Keratinocyte (primary cell): ENCODE measurements at regions not wholly inside any gene's neighbourhood (a gene's known extent, or its start where the extent isn't known, plus 50 kb on each side); places are given as distances from the start of the nearest gene placed in this dataset.

Experiments used
- DNase-seq: peaks from one replicate; pipeline ENCODE4 v3.0.0-alpha.2; 2011; ENCODE audit warnings: low read depth, missing footprints, low spot score
- FAIRE-seq: peaks from 2 replicates; lab custom pipeline; 2011; peaks lifted over from hg19 to GRCh38; lab: Jason Lieb, UNC
- H2AFZ ChIP-seq: 2 replicates; pipeline ENCODE4 v1.6.0; 2012; ENCODE audit warnings: low read length, control low read depth, inconsistent platforms; ENCODE audit not compliant: control insufficient read depth
- H3K27ac ChIP-seq: 2 replicates; pipeline ENCODE4 v1.5.1; 2011; ENCODE audit warnings: low read length; ENCODE audit not compliant: control insufficient read depth, insufficient read depth
- H3K27me3 ChIP-seq: 3 replicates; pipeline ENCODE4 v1.6.0; 2011; ENCODE audit warnings: low read length; ENCODE audit not compliant: control insufficient read depth, insufficient read depth; ENCODE audit errors: extremely low read depth
- H3K36me3 ChIP-seq, 2 experiments: 2 replicates in 1 of 2; 3 replicates in 1 of 2; pipeline ENCODE4 v1.5.1; 2011; ENCODE audit warnings: low read length in 2 of 2, mild to moderate bottlenecking in 1 of 2; ENCODE audit not compliant: control insufficient read depth in 2 of 2, insufficient read depth in 2 of 2; ENCODE audit errors: extremely low read depth in 1 of 2
- H3K4me1 ChIP-seq: 3 replicates; pipeline ENCODE4 v1.5.1; 2011; ENCODE audit warnings: low read length; ENCODE audit not compliant: control insufficient read depth, insufficient read depth; ENCODE audit errors: extremely low read depth
- H3K4me2 ChIP-seq: 3 replicates; pipeline ENCODE4 v1.6.0; 2011; ENCODE audit warnings: low read depth, low read length; ENCODE audit not compliant: control insufficient read depth, insufficient read depth; ENCODE audit errors: extremely low read depth
- H3K4me3 ChIP-seq, 3 experiments: fragments of 200-600 bp in 1 of 3; sonication (generic) in 1 of 3; 2 replicates in 2 of 3; 3 replicates in 1 of 3; pipeline ENCODE4 v1.5.1; 2011 to 2016; ENCODE audit warnings: low read length in 3 of 3, mild to moderate bottlenecking in 3 of 3, control low read depth in 2 of 3, inconsistent platforms in 1 of 3, low read depth in 1 of 3, mixed read lengths in 1 of 3, mixed run types in 1 of 3, moderate library complexity in 1 of 3; ENCODE audit not compliant: control insufficient read depth in 2 of 3, insufficient read depth in 2 of 3; ENCODE audit errors: extremely low read depth in 1 of 3
- H3K79me2 ChIP-seq: 2 replicates; pipeline ENCODE4 v1.6.0; 2012; ENCODE audit warnings: low read length; ENCODE audit not compliant: control insufficient read depth, insufficient read depth
- H3K9ac ChIP-seq: 3 replicates; pipeline ENCODE4 v1.6.0; 2011; ENCODE audit warnings: low read length; ENCODE audit not compliant: control insufficient read depth, insufficient read depth; ENCODE audit errors: extremely low read depth
- H3K9me1 ChIP-seq: 3 replicates; pipeline ENCODE4 v1.6.0; 2011; ENCODE audit warnings: low read length; ENCODE audit not compliant: control insufficient read depth, insufficient read depth; ENCODE audit errors: extremely low read depth
- H3K9me3 ChIP-seq: 2 replicates; pipeline ENCODE4 v1.5.1; 2012; ENCODE audit warnings: low read depth, low read length; ENCODE audit not compliant: control insufficient read depth
- H4K20me1 ChIP-seq: 3 replicates; pipeline ENCODE4 v1.6.0; 2011; ENCODE audit warnings: low read length; ENCODE audit not compliant: control insufficient read depth, insufficient read depth; ENCODE audit errors: extremely low read depth
- CTCF ChIP-seq, 3 experiments: IDR thresholded peaks in 1 of 3; conservative IDR thresholded peaks in 1 of 3; optimal IDR thresholded peaks in 1 of 3; 2 replicates in 2 of 3; 3 replicates in 1 of 3; pipeline versions ENCODE3 to v1.5.1; 2011; ENCODE audit warnings: low read length in 3 of 3, mild to moderate bottlenecking in 3 of 3, moderate library complexity in 2 of 3, control low read depth in 1 of 3, inconsistent platforms in 1 of 3; ENCODE audit not compliant: insufficient read depth in 2 of 3; ENCODE audit errors: extremely low read depth in 1 of 3
- EZH2 ChIP-seq: IDR thresholded peaks from one replicate; pipeline ENCODE4 v1.6.1; 2012; ENCODE audit warnings: inconsistent platforms, mild to moderate bottlenecking, low read length, moderate library complexity
- dilution Hi-C: fragments of 300-500 bp; cut with MboI; formaldehyde crosslinking; loops from one replicate; pipeline ENCODE4 v1.7.0; 2020; ENCODE audit warnings: low sequenced_read_pairs; ENCODE audit not compliant: extremely low pct_ligation_motif_present

GRCh38 chr4:127311924-127312323, 320.8 kb upstream of the INTU start:
- no peaks in the 10 kb centered on the region for H3K36me3 ChIP-seq
- no peaks in the 10 kb centered on the region for H3K4me1 ChIP-seq
- dilution Hi-C loops = no loop called here
- H3K9me3 ChIP-seq = no peaks in the 10 kb centered on the region
- no peaks in the 10 kb centered on the region for H4K20me1 ChIP-seq
- no peaks in the 10 kb centered on the region for H3K79me2 ChIP-seq
- H3K9me1 ChIP-seq = no peaks in the 10 kb centered on the region
- no peak for TF ChIP-seq EZH2
- no peak for TF ChIP-seq CTCF (optimal IDR thresholded peaks at IDR 0.05 in 1 of 3, IDR thresholded peaks at IDR 0.05 in 1 of 3, conservative IDR thresholded peaks at IDR 0.05 in 1 of 3; ENCODE audit: extremely low read depth in 1 of 3, insufficient read depth in 2 of 3, low read length in 3 of 3)
- no peak overlapping the region for H3K27ac ChIP-seq
- H3K4me2 ChIP-seq = no peak overlapping the region
- no peaks in the 10 kb centered on the region for H3K27me3 ChIP-seq
- no peak overlapping the region for H3K9ac ChIP-seq
- DNase-seq = no peak
- FAIRE-seq = no peak
- no peak overlapping the region for H3K4me3 ChIP-seq
- no peak overlapping the region for H2AFZ ChIP-seq

GRCh38 chr4:127313767-127314166, 319.0 kb upstream of the INTU start:
- H3K79me2 ChIP-seq = no peaks in the 10 kb centered on the region
- H3K4me2 ChIP-seq = no peak overlapping the region
- H3K9ac ChIP-seq = no peak overlapping the region
- H3K27ac ChIP-seq = no peak overlapping the region
- no peak for DNase-seq
- H3K36me3 ChIP-seq = no peaks in the 10 kb centered on the region
- no peaks in the 10 kb centered on the region for H4K20me1 ChIP-seq
- H3K4me1 ChIP-seq = no peaks in the 10 kb centered on the region
- TF ChIP-seq CTCF (optimal IDR thresholded peaks at IDR 0.05 in 1 of 3, IDR thresholded peaks at IDR 0.05 in 1 of 3, conservative IDR thresholded peaks at IDR 0.05 in 1 of 3; ENCODE audit: extremely low read depth in 1 of 3, insufficient read depth in 2 of 3, low read length in 3 of 3) (no peak), EZH2 (no peak)
- dilution Hi-C loops = no loop called here
- H3K9me1 ChIP-seq = no peaks in the 10 kb centered on the region
- H3K4me3 ChIP-seq = no peak overlapping the region
- no peak overlapping the region for H2AFZ ChIP-seq
- FAIRE-seq = no peak
- no peaks in the 10 kb centered on the region for H3K9me3 ChIP-seq
- no peaks in the 10 kb centered on the region for H3K27me3 ChIP-seq
